Tibial nerve (tissue), 3 donors: ENCODE measurements at regions not wholly inside any gene's neighbourhood (a gene's known extent, or its start where the extent isn't known, plus 50 kb on each side); places are given as distances from the start of the nearest gene placed in this dataset.

Source experiments
- POLR2A ChIP-seq, 2 donors: fragments of 450-650 bp; IDR thresholded peaks; one replicate each; pipeline ENCODE4 v1.6.1; 2017; ENCODE audit warnings: antibody characterized with exemption in 2 of 2, mild to moderate bottlenecking in 2 of 2, moderate library complexity in 2 of 2
- TF ChIP-seq, protein P1 (sequence below), 5 experiments: fragments of 200-600 bp in 3 of 5; fragments of 450-650 bp in 2 of 5; sonication (generic) in 3 of 5; IDR thresholded peaks; one replicate each; pipeline ENCODE4 v1.5.1; 2016 to 2019; ENCODE audit warnings: antibody characterized with exemption in 5 of 5, mild to moderate bottlenecking in 3 of 5, moderate library complexity in 2 of 5

DNA sequence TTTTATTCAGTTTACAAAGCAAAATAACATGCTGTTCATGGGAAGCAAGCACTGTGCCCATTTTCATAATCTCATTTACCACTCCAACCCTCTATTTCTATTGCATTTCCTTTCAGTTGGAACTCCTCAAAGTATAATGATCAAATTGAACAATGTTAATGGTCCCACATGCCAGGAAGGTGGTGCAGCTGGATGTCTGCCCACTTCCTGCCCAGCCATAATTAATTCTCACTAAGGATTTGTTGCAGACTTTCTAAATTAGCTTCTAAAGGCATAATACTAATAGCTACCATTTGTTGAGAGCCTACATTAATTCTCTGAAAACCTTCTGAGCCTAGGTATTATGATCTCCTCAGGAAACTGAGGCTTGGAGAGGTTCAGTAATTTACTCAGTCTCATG, 316.1 kb upstream of the TPM1 start:
- TF ChIP-seq POLR2A (IDR thresholded peaks at IDR 0.05) = no peak
- TF ChIP-seq, protein P1, sequence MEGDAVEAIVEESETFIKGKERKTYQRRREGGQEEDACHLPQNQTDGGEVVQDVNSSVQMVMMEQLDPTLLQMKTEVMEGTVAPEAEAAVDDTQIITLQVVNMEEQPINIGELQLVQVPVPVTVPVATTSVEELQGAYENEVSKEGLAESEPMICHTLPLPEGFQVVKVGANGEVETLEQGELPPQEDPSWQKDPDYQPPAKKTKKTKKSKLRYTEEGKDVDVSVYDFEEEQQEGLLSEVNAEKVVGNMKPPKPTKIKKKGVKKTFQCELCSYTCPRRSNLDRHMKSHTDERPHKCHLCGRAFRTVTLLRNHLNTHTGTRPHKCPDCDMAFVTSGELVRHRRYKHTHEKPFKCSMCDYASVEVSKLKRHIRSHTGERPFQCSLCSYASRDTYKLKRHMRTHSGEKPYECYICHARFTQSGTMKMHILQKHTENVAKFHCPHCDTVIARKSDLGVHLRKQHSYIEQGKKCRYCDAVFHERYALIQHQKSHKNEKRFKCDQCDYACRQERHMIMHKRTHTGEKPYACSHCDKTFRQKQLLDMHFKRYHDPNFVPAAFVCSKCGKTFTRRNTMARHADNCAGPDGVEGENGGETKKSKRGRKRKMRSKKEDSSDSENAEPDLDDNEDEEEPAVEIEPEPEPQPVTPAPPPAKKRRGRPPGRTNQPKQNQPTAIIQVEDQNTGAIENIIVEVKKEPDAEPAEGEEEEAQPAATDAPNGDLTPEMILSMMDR (IDR thresholded peaks at IDR 0.05) = no peak
